HL-60 (cell line): ENCODE measurements at regions not wholly inside any gene's neighbourhood (a gene's known extent, or its start where the extent isn't known, plus 50 kb on each side); places are given as distances from the start of the nearest gene placed in this dataset.

Source experiments
- POLR2AphosphoS5 ChIP-seq: IDR thresholded peaks from 2 replicates; pipeline ENCODE4 v1.6.1; 2012; ENCODE audit warnings: low read depth
- TF ChIP-seq, protein P1 (sequence below): IDR thresholded peaks from one replicate; pipeline ENCODE4 v1.5.1; 2011; ENCODE audit warnings: low read length, control low read depth, inconsistent platforms; ENCODE audit not compliant: insufficient read depth

DNA sequence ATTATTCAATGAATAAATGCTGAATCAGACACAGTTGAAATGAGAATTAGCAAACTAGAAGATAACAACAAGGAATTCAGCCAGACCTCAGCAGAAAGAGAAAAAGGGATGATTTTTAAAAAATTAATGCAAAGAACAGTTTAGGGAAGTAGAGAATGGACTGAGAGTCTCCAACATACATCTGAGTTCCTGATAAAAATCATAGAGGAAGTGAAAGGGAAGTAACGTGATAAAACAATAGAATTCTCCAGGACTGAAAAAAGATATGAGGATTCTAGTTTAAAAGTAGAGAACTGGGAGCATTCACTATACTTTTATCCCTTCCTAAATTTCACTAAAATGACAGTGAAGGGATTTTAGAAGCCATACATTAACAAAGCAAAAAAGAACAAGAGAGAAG is 592.0 kb downstream of the SOX6 start:
- TF ChIP-seq, protein P1, sequence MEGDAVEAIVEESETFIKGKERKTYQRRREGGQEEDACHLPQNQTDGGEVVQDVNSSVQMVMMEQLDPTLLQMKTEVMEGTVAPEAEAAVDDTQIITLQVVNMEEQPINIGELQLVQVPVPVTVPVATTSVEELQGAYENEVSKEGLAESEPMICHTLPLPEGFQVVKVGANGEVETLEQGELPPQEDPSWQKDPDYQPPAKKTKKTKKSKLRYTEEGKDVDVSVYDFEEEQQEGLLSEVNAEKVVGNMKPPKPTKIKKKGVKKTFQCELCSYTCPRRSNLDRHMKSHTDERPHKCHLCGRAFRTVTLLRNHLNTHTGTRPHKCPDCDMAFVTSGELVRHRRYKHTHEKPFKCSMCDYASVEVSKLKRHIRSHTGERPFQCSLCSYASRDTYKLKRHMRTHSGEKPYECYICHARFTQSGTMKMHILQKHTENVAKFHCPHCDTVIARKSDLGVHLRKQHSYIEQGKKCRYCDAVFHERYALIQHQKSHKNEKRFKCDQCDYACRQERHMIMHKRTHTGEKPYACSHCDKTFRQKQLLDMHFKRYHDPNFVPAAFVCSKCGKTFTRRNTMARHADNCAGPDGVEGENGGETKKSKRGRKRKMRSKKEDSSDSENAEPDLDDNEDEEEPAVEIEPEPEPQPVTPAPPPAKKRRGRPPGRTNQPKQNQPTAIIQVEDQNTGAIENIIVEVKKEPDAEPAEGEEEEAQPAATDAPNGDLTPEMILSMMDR: no peak
- no peak for TF ChIP-seq POLR2AphosphoS5
